NCI-H1105 (cell line): ENCODE measurements at regions not wholly inside any gene's neighbourhood (a gene's known extent, or its start where the extent isn't known, plus 50 kb on each side); places are given as distances from the start of the nearest gene placed in this dataset.
"Not testable (repeated sequence)": the region's sequence is repeated elsewhere in the genome, so short reads cannot be mapped to it uniquely, and the experiment has no call there.

ENCODE experiments used
- DNase-seq: peaks from one replicate; lab custom pipeline; 2025; lab: John Stamatoyannopoulos, UW

GRCh38 chr17:26936645-26937044 is 357.3 kb upstream of the WSB1 start:
- DNase-seq: not testable (repeated sequence)

- DNase-seq: not testable (repeated sequence)
Measured at GRCh38 chr17:26937750-26938322, 356.1 kb upstream of the WSB1 start.

- not testable (repeated sequence) for DNase-seq
Measured at GRCh38 chr17:26939755-26940154, 354.2 kb upstream of the WSB1 start.

GRCh38 chr17:26940587-26940986 is 353.3 kb upstream of the WSB1 start:
- DNase-seq: not testable (repeated sequence)

- DNase-seq: no peak
Measured at GRCh38 chr17:26962255-26963162, 331.4 kb upstream of the WSB1 start.

- DNase-seq: no peak
Measured at GRCh38 chr17:26963163-26963503, 330.8 kb upstream of the WSB1 start.

- DNase-seq: not testable (repeated sequence)
Measured at GRCh38 chr17:26965898-26966624, 327.9 kb upstream of the WSB1 start.

- DNase-seq: not testable (repeated sequence)
Measured at GRCh38 chr17:26966625-26967179, 327.2 kb upstream of the WSB1 start.

GRCh38 chr17:26981845-26982425 is 312.0 kb upstream of the WSB1 start:
- not testable (repeated sequence) for DNase-seq

- DNase-seq: not testable (repeated sequence)
Measured at GRCh38 chr17:26982563-26982962, 311.4 kb upstream of the WSB1 start.

GRCh38 chr17:26987851-26988250 is 306.1 kb upstream of the WSB1 start:
- not testable (repeated sequence) for DNase-seq

GRCh38 chr17:26994648-26995047 is 299.3 kb upstream of the WSB1 start:
- not testable (repeated sequence) for DNase-seq

GRCh38 chr17:26996146-26996916 is 297.6 kb upstream of the WSB1 start:
- not testable (repeated sequence) for DNase-seq

- not testable (repeated sequence) for DNase-seq
Measured at GRCh38 chr17:27007734-27008531, 286.0 kb upstream of the WSB1 start.

- no peak for DNase-seq
Measured at GRCh38 chr17:27009087-27009486, 284.8 kb upstream of the WSB1 start.

- DNase-seq: not testable (repeated sequence)
Measured at GRCh38 chr17:27010138-27010537, 283.8 kb upstream of the WSB1 start.

- DNase-seq: not testable (repeated sequence)
Measured at GRCh38 chr17:27030552-27030951, 263.4 kb upstream of the WSB1 start.

GRCh38 chr17:27038676-27039075 is 255.2 kb upstream of the WSB1 start:
- peak; percentile 10 for DNase-seq

- DNase-seq: not testable (repeated sequence)
Measured at GRCh38 chr17:27045039-27045438, 248.9 kb upstream of the WSB1 start.

- no peak for DNase-seq
Measured at GRCh38 chr17:27049104-27049784, 244.7 kb upstream of the WSB1 start.
